OCI-LY1 (cell line): ENCODE measurements at regions not wholly inside any gene's neighbourhood (a gene's known extent, or its start where the extent isn't known, plus 50 kb on each side); places are given as distances from the start of the nearest gene placed in this dataset.

ENCODE experiments used
- CTCF ChIP-seq: fragments of 200-600 bp; sonication (generic), shearing (Covaris generic); IDR thresholded peaks from 2 replicates; pipeline ENCODE4 v1.5.1; 2017; ENCODE audit warnings: mild to moderate bottlenecking, antibody characterized with exemption, low read length, moderate library complexity, mixed read lengths
- EZH2 ChIP-seq: fragments of 200-600 bp; sonication (generic), shearing (Covaris generic); IDR thresholded peaks from 2 replicates; pipeline ENCODE4 v1.8.0; 2017; ENCODE audit warnings: borderline replicate concordance, mixed run types, mild to moderate bottlenecking, antibody characterized with exemption, low read length, moderate library complexity, mixed read lengths

- TF ChIP-seq CTCF (peak; percentile 83), EZH2 (no peak)
Observed at GRCh38 chr21:28745131-28746016, 247.3 kb downstream of the LTN1 start.
